Psoas muscle (tissue), 7 donors: ENCODE measurements at regions not wholly inside any gene's neighbourhood (a gene's known extent, or its start where the extent isn't known, plus 50 kb on each side); places are given as distances from the start of the nearest gene placed in this dataset.

Experiments used
- ATAC-seq, 4 donors: fragments of 200-7000 bp; cut with Tn5 transposase; one replicate each; pipeline ENCODE4 v1.9.1; 2020; ENCODE audit warnings: moderate library complexity in 3 of 4, mild to moderate bottlenecking in 2 of 4
- DNase-seq, 2 donors: peaks; one replicate each; pipeline ENCODE4 v3.0.0-alpha.2; 2020
- H3K27ac ChIP-seq: fragments of 200-600 bp; one replicate; pipeline ENCODE4 v1.8.0; 2022
- H3K27me3 ChIP-seq, 3 donors: fragments of 200-600 bp in 1 of 3; one replicate each; pipeline versions ENCODE4 v1.6.1 to v1.8.0; 2013 to 2022; ENCODE audit warnings: low read length in 2 of 3, mild to moderate bottlenecking in 2 of 3, moderate library complexity in 1 of 3; ENCODE audit not compliant: insufficient read depth in 3 of 3
- H3K36me3 ChIP-seq, 2 donors: fragments of 200-600 bp in 1 of 2; one replicate each; pipeline versions ENCODE4 v1.6.1 to v1.8.0; 2013 to 2022; ENCODE audit warnings: low read depth in 1 of 2, mild to moderate bottlenecking in 1 of 2, moderate library complexity in 1 of 2; ENCODE audit not compliant: insufficient read depth in 1 of 2
- H3K4me1 ChIP-seq: fragments of 200-600 bp; one replicate; pipeline ENCODE4 v1.8.0; 2022
- H3K4me3 ChIP-seq: fragments of 200-600 bp; one replicate; pipeline ENCODE4 v1.8.0; 2022; ENCODE audit warnings: mild to moderate bottlenecking
- H3K9me3 ChIP-seq: fragments of 200-600 bp; one replicate; pipeline ENCODE4 v1.8.0; 2022
- CTCF ChIP-seq: fragments of 200-600 bp; IDR thresholded peaks from one replicate; pipeline ENCODE4 v1.8.0; 2022; ENCODE audit warnings: antibody characterized with exemption
- WGBS, 3 donors: extraction: QIAGEN DNeasy Blood & Tissue Kit; methylation state at CpG; one replicate each; pipeline versions ENCODE4 v1.1.6 to v1.1.7; 2013; 5-methylcytosine and 5-hydroxymethylcytosine counted together
- intact Hi-C, 2 donors: fragments of 100-400 bp; cut with DNase I; formaldehyde crosslinking; loops; one replicate each; pipeline versions ENCODE4 v1.11.0 to v1.14.2; 2022
- donor health status: healthy with polysubstance abuse.
- donor health status: DM: no; HTN: no; CAD: no; lungs with moderate emphysema.
- donor health status: Bipolar disorder and iron deficiency.
- donor health status: healthy.
- donor health status: DM: yes; HTN: yes; CAD: no.
- donor health status: DM: no; HTN: no; CAD: no.
- donor health status: DM: yes; HTN: yes; CAD: no.

GRCh38 chr2:239668042-239668441 is 267.2 kb upstream of the HDAC4 start:
- DNase-seq (no peak), ATAC-seq (no peak)
- Histone ChIP-seq H3K4me3 (no peak overlapping the region), H3K27me3 (no peaks in the 10 kb centered on the region), H3K9me3 (no peaks in the 10 kb centered on the region), H3K4me1 (no peaks in the 10 kb centered on the region), H3K27ac (no peak overlapping the region), H3K36me3 (no peaks in the 10 kb centered on the region)
- no peak for TF ChIP-seq CTCF
- 90 to 93% (median 92%) methylated on average over 8 of the region's 8 CpGs for WGBS, 3 donors
- intact Hi-C loops, result no loop called here

- Histone ChIP-seq H3K4me1 (no peaks in the 10 kb centered on the region), H3K9me3 (no peaks in the 10 kb centered on the region), H3K36me3 (no peaks in the 10 kb centered on the region), H3K27me3 (peaks cover 0 to 1% (median 0%) of the 10 kb centered on the region in 3 donors), H3K4me3 (no peak overlapping the region), H3K27ac (no peak overlapping the region)
- no peak for TF ChIP-seq CTCF
- intact Hi-C loops, result no loop called here
- WGBS, 3 donors, result 88 to 92% (median 89%) methylated on average over 10 of the region's 10 CpGs
- no peak for ATAC-seq
- no peak for DNase-seq
Observed at GRCh38 chr2:239667431-239667985, 266.7 kb upstream of the HDAC4 start.

- DNase-seq, result no peak
- Histone ChIP-seq H3K9me3 (no peaks in the 10 kb centered on the region), H3K4me3 (no peak overlapping the region), H3K27me3 (peaks cover 0 to 5% (median 0%) of the 10 kb centered on the region in 3 donors), H3K27ac (no peak overlapping the region), H3K4me1 (no peaks in the 10 kb centered on the region), H3K36me3 (no peaks in the 10 kb centered on the region)
- 67 to 77% (median 68%) methylated on average over 11 of the region's 11 CpGs for WGBS, 3 donors
- no peak for TF ChIP-seq CTCF
- intact Hi-C loops, result no loop called here
- ATAC-seq, result no peak
Observed at GRCh38 chr2:239666855-239667376, 266.1 kb upstream of the HDAC4 start.

- 93 to 97% (median 95%) methylated on average over 18 of the region's 18 CpGs for WGBS, 3 donors
- DNase-seq (no peak), ATAC-seq (no peak)
- Histone ChIP-seq H3K36me3 (no peaks in the 10 kb centered on the region), H3K4me3 (no peak overlapping the region), H3K4me1 (no peaks in the 10 kb centered on the region), H3K27ac (no peak overlapping the region), H3K9me3 (no peaks in the 10 kb centered on the region), H3K27me3 (peaks cover 0 to 8% (median 0%) of the 10 kb centered on the region in 3 donors)
- intact Hi-C loops, result no loop called here
- TF ChIP-seq CTCF, result no peak
Observed at GRCh38 chr2:239666053-239666854, 265.4 kb upstream of the HDAC4 start.
